HFF-Myc (cell line): ENCODE measurements at regions not wholly inside any gene's neighbourhood (a gene's known extent, or its start where the extent isn't known, plus 50 kb on each side); places are given as distances from the start of the nearest gene placed in this dataset.

Experiments
- DNase-seq: peaks from one replicate; pipeline ENCODE4 v3.0.0-alpha.2; 2011; ENCODE audit warnings: low read depth; ENCODE audit errors: extremely low read depth
- H3K4me3 ChIP-seq: replicated peaks from 2 replicates; pipeline ENCODE4 v1.5.1; 2011; ENCODE audit warnings: low read depth, mild to moderate bottlenecking, control low read depth, low read length
- TF ChIP-seq, protein P1 (sequence below): IDR thresholded peaks from 2 replicates; pipeline ENCODE4 v1.5.1; 2012; ENCODE audit warnings: mild to moderate bottlenecking, low read depth, low read length, control low read depth; ENCODE audit errors: missing control alignments

DNA sequence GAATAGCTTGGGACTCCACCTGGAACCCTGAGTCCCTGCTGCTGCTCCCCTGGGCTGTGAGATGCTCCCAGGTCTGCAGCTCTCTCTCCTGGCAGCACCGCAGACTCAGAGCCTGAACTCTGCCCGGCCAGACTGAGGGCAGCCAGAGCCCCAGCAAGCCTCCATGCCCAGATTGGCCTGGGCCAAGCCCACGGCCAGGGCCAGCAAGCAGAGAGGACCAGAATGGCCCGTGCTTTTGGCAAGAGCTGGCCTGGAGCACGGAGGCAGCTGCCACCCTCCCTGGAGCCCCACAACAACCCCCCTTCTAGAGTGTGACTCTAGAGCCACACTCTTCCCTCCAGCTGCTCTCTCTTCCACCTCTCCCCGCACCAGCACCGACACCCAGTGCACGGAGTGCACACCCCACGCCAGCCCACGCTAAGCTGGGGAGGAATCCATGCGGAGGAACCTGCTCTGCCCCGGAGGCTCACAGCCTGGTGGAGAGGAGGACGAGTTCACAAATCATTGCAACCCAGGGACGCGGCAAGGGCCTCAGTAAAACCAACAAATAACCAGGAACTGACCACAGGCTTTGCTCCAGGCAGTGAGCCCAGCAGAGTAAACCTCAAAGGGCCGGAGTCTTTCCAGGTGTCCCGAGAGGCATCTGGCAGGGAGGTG lies 110.3 kb downstream of the HMX1 start:
- H3K4me3 ChIP-seq = no peak overlapping the region
- DNase-seq = no peak
- TF ChIP-seq, protein P1, sequence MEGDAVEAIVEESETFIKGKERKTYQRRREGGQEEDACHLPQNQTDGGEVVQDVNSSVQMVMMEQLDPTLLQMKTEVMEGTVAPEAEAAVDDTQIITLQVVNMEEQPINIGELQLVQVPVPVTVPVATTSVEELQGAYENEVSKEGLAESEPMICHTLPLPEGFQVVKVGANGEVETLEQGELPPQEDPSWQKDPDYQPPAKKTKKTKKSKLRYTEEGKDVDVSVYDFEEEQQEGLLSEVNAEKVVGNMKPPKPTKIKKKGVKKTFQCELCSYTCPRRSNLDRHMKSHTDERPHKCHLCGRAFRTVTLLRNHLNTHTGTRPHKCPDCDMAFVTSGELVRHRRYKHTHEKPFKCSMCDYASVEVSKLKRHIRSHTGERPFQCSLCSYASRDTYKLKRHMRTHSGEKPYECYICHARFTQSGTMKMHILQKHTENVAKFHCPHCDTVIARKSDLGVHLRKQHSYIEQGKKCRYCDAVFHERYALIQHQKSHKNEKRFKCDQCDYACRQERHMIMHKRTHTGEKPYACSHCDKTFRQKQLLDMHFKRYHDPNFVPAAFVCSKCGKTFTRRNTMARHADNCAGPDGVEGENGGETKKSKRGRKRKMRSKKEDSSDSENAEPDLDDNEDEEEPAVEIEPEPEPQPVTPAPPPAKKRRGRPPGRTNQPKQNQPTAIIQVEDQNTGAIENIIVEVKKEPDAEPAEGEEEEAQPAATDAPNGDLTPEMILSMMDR = no peak

DNA sequence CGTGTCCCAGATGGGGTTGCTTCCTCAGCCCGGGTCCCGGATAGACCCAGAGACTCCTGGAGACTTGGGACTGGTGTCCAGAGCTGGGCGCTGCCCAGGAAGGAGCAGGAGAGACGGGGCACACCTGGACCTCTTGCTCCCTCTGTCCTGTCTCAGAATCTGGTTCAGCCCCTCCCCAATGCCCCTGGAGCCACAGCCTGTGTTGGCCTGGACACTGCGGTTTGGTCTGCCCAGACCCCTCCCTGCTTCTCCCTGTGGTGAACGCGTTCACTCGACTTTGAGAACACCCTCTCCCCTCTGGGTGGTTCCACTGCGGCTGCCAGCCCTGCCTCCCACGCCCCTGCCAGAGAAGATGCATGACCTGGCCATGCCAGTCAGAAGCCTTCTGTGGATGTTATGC lies 111.1 kb downstream of the HMX1 start:
- TF ChIP-seq, protein P1 = no peak
- DNase-seq = no peak
- H3K4me3 ChIP-seq = no peak overlapping the region

DNA sequence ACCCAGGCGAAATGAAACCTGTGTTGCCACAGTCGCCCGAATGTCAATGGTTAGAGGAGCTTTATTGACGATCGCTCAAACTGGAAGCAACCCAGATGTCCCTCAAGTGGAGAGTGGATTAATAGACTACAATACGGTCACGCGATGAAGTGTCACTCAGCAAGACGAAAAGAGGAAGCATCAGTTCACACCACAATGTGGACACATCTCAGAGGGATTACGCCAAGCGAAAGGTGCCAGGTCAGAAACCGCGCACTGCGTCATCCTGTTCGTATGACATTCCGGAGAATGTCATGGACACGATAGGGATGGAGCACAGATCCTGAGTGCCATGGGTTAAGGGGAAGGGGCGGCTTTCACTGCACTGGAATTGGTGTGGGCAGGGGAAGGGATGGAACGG lies 111.7 kb downstream of the HMX1 start:
- TF ChIP-seq, protein P1 = no peak
- DNase-seq = no peak
- no peak overlapping the region for H3K4me3 ChIP-seq

DNA sequence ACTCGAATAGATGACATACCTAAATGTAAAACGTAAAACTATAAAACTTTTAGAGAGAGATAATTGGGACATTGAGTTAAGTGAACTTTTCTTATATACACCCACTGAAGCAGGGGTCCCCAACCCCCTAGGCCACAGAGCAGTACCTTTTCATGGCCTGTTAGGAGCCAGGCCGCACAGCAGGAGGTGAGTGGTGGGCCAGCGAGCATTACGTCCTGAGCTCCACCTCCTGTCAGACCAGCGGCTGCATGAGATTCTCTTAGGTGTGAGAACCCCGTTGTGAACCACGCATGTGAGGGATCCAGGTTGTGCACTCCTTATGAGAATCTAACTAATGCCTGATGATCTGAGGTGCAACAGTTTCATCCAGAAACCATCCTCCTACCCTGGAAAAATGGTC lies 114.8 kb downstream of the HMX1 start:
- H3K4me3 ChIP-seq = no peak overlapping the region
- no peak for DNase-seq
- TF ChIP-seq, protein P1 = no peak

DNA sequence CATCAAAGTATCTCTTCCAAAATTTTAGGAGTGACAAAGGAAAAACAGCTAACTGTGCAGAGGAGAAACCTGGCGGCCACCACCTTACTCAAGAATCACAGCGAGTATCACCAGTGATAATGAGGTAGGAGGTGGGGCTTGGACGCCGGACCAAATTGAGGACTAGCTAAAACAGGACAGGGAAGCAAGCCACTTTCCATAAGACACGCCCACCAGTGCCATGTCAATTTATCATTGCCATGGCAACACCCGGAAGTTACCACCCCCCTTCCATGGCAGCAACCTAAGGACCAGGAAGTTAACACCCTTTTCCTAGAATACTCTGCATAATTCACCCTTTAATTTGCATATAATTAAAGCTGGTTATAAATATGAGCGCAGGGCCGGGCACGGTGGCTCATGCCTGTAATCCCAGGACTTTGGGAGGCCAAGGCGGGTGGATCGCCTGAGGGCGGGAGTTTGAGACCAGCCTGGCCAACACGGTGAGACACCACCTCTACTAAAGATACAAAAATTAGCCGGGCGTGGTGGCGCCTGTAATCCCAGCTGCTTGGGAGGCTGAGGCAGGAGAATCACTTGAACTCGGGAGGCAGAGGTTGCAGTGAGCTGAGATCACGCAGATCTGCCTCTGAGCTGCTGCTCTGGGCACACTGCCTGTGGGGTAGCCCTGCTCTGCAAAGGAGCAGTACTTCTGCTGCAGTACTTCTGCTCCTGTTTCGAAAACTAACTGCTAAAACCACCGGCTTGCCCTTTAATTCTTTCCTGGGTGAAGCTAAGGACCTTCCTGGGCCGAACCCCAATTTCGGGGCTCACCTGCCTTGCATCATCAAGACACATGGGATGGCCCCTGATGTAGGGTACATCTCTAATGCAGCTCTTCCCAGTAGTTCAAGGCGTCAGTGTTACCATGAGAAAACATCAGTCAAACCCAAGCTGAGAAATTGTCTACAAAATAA lies 116.7 kb downstream of the HMX1 start:
- no peak for DNase-seq
- H3K4me3 ChIP-seq = no peak overlapping the region
- TF ChIP-seq, protein P1 = no peak

DNA sequence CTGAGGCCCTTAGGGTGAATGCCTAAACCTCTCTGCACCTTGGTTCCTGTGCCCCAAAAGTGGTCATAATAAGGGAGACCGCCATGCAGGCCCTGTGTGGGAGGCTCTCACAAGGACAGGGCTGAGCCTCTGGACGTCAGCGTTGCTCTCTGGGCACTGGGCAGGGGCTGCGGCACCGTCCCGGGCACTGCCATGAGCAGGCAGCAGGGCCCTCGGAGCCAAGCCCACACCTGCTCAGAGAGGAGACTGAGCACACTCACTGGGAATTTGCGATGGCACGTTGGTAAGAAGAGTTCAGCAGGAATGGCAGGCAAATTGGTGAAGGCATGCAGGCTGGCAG lies 123.4 kb downstream of the HMX1 start:
- no peak for DNase-seq
- TF ChIP-seq, protein P1 = no peak
- H3K4me3 ChIP-seq = no peak overlapping the region
